CD4-positive, alpha-beta T cell (primary cell): ENCODE measurements at regions not wholly inside any gene's neighbourhood (a gene's known extent, or its start where the extent isn't known, plus 50 kb on each side); places are given as distances from the start of the nearest gene placed in this dataset.
A peak's percentile ranks its signal among the peaks of the same experiment; 100 is the strongest.

Experiments used
- ATAC-seq: fragments of 200-7000 bp; cut with Tn5 transposase; one replicate; pipeline ENCODE4 v1.10.0; 2022; ENCODE audit warnings: mild to moderate bottlenecking; ENCODE audit not compliant: poor library complexity
- CTCF ChIA-PET: fragments of 350-600 bp; sonication (Branson Sonifier 250); formaldehyde crosslinking; loops from one replicate; lab custom pipeline; 2021; ENCODE audit warnings: antibody characterized with exemption, inconsistent platforms; lab: Charles Lee
- POLR2A ChIA-PET: fragments of 350-600 bp; sonication (Branson Sonifier 250); formaldehyde crosslinking; loops from one replicate; lab custom pipeline; 2021; ENCODE audit warnings: antibody characterized with exemption, inconsistent platforms; lab: Charles Lee
- DNase-seq, 14 experiments: peaks; one replicate each; pipeline ENCODE4 v3.0.0-alpha.2; 2013 to 2020; ENCODE audit warnings: mixed read lengths in 2 of 14
- H3K27ac ChIP-seq, 2 donors: one replicate each; pipeline versions ENCODE4 v1.5.1 to v1.7.0; 2013; ENCODE audit warnings: low read length in 2 of 2, low read depth in 1 of 2, mild to moderate bottlenecking in 1 of 2
- H3K27me3 ChIP-seq, 2 experiments: 1 replicate in 1 of 2; 2 replicates in 1 of 2; pipeline versions ENCODE4 v1.6.1 to v1.7.0; 2013; ENCODE audit warnings: low read length in 2 of 2, control low read depth in 1 of 2, mild to moderate bottlenecking in 1 of 2, moderate library complexity in 1 of 2; ENCODE audit not compliant: insufficient read depth in 2 of 2, control insufficient read depth in 1 of 2
- H3K36me3 ChIP-seq: one replicate; pipeline ENCODE4 v1.6.1; 2013; ENCODE audit warnings: low read length, control low read depth; ENCODE audit not compliant: insufficient read depth
- H3K4me1 ChIP-seq: one replicate; pipeline ENCODE4 v1.6.1; 2013; ENCODE audit warnings: low read length, control low read depth; ENCODE audit not compliant: insufficient read depth
- H3K4me3 ChIP-seq: one replicate; pipeline ENCODE4 v1.5.1; 2013; ENCODE audit warnings: mild to moderate bottlenecking, low read length, moderate library complexity
- H3K9me3 ChIP-seq, 2 experiments: 1 replicate in 1 of 2; 2 replicates in 1 of 2; pipeline versions ENCODE4 v1.6.1 to v1.7.0; 2013; ENCODE audit warnings: low read length in 2 of 2, mild to moderate bottlenecking in 2 of 2, control low read depth in 1 of 2, moderate library complexity in 1 of 2; ENCODE audit not compliant: control insufficient read depth in 1 of 2, insufficient read depth in 1 of 2
- H3K27ac Mint-ChIP-seq: one replicate; pipeline ENCODE4 v1.8.0; 2020; ENCODE audit warnings: mixed read lengths
- H3K27me3 Mint-ChIP-seq: one replicate; pipeline ENCODE4 v1.8.0; 2021; ENCODE audit warnings: mixed read lengths
- H3K36me3 Mint-ChIP-seq: one replicate; pipeline ENCODE4 v1.8.0; 2021; ENCODE audit warnings: low read depth, mixed read lengths
- H3K4me1 Mint-ChIP-seq: one replicate; pipeline ENCODE4 v1.8.0; 2021; ENCODE audit warnings: low read depth, mixed read lengths
- H3K4me3 Mint-ChIP-seq: one replicate; pipeline ENCODE4 v1.8.0; 2020; ENCODE audit warnings: mild to moderate bottlenecking, mixed read lengths
- H3K9me3 Mint-ChIP-seq: one replicate; pipeline ENCODE4 v1.8.0; 2020; ENCODE audit warnings: mixed read lengths
- intact Hi-C, 2 experiments: fragments of 100-400 bp; cut with DNase I in 1 of 2; cut with micrococcal nuclease in 1 of 2; formaldehyde crosslinking; loops; one replicate each; pipeline versions ENCODE4 v1.15.1 to v1.9.0; 2023 to 2025; cut with DNase I, micrococcal nuclease
- TF ChIP-seq, protein P1 (sequence below): fragments of 200-600 bp; IDR thresholded peaks from one replicate; pipeline ENCODE4 v1.8.0; 2022; ENCODE audit warnings: antibody characterized with exemption, mild to moderate bottlenecking

DNA sequence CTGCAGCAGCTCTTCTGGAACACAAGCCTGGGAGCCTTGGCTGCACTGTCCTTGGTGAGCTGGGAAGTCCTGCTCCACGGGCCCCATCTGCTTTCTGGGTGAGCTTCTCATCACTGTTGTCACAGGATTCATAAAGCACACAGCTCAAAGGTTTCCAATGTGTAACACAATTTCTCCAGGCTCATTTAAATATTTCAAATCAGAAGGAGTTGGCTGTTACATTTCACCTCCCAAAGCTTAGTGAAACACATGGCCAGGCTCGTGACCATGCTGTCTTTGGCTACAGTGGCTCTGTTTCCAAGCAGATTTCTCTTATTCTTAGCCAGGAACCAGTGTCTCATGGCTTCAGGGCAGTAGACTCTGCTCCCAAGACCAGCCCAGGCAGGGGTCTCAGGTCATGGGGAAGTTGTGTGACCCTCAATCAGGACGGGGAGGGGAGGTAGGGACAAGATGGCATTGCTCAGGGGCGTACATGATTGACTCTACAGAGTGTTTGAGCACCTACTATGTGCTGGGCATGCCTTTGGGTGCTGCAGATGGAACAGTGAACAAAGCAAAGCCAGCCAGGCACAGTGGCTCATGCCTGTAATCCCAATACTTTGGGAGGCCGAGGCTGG is 353.0 kb downstream of the NPHP4 start:
- CTCF ChIA-PET: no interaction called here
- POLR2A ChIA-PET: no interaction called here
- H3K4me3 Mint-ChIP-seq: no peak overlapping the region

DNA sequence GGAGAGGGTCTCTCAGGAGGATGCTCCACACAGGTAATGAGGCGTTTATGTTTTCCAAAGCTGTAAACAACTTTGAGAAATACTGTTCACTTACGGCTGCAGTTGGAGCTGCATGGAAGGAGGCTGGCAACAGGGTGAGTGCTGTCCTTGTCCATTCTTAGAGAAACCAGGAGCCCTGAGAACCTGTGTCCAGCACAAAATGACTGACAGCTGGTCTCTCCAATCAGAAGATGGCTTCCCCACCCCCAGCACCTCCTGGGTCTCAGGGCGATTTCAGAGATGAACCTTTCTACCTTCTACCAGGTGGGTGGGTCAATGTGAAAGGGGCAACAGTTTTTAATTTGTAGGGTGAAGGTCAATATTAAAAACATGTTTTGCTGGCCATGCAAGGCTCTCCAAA is 353.6 kb downstream of the NPHP4 start:
- H3K27me3 ChIP-seq: peaks cover 4 to 23% of the 10 kb centered on the region in 2 experiments
- POLR2A ChIA-PET: no interaction called here
- no peaks in the 10 kb centered on the region for H3K9me3 ChIP-seq
- Mint-ChIP-seq H3K27ac (no peak overlapping the region), H3K9me3 (peaks cover 4% of the 10 kb centered on the region), H3K4me3 (no peak overlapping the region), H3K4me1 (no peaks in the 10 kb centered on the region), H3K36me3 (no peaks in the 10 kb centered on the region), H3K27me3 (peaks cover 50% of the 10 kb centered on the region)
- no peak overlapping the region for H3K4me3 ChIP-seq
- no peak overlapping the region for H3K27ac ChIP-seq
- no peaks in the 10 kb centered on the region for H3K4me1 ChIP-seq
- DNase-seq (no peak), ATAC-seq (no peak)
- CTCF ChIA-PET: no interaction called here
- TF ChIP-seq, protein P1, sequence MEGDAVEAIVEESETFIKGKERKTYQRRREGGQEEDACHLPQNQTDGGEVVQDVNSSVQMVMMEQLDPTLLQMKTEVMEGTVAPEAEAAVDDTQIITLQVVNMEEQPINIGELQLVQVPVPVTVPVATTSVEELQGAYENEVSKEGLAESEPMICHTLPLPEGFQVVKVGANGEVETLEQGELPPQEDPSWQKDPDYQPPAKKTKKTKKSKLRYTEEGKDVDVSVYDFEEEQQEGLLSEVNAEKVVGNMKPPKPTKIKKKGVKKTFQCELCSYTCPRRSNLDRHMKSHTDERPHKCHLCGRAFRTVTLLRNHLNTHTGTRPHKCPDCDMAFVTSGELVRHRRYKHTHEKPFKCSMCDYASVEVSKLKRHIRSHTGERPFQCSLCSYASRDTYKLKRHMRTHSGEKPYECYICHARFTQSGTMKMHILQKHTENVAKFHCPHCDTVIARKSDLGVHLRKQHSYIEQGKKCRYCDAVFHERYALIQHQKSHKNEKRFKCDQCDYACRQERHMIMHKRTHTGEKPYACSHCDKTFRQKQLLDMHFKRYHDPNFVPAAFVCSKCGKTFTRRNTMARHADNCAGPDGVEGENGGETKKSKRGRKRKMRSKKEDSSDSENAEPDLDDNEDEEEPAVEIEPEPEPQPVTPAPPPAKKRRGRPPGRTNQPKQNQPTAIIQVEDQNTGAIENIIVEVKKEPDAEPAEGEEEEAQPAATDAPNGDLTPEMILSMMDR: no peak
- no peaks in the 10 kb centered on the region for H3K36me3 ChIP-seq
- intact Hi-C loops: loop anchor here in 1 of 2 experiments (2.0 kb wide), 1 partner anchor 106 kb away; no protein-coding TSS in a partner anchor

More for the DNA sequence above, 353.0 kb downstream of the NPHP4 start:
- Mint-ChIP-seq H3K9me3 (peaks cover 4% of the 10 kb centered on the region), H3K27me3 (peaks cover 50% of the 10 kb centered on the region), H3K27ac (no peak overlapping the region), H3K4me1 (no peaks in the 10 kb centered on the region), H3K36me3 (no peaks in the 10 kb centered on the region)
- intact Hi-C loops: loop anchor here in 1 of 2 experiments (2.0 kb wide), 1 partner anchor 106 kb away; no protein-coding TSS in a partner anchor
- Histone ChIP-seq H3K27ac (no peak overlapping the region), H3K36me3 (no peaks in the 10 kb centered on the region), H3K27me3 (peaks cover 4 to 23% of the 10 kb centered on the region in 2 experiments), H3K4me1 (no peaks in the 10 kb centered on the region), H3K9me3 (no peaks in the 10 kb centered on the region), H3K4me3 (no peak overlapping the region)
- DNase-seq (no peak), ATAC-seq (no peak)
- TF ChIP-seq, protein P1: no peak

DNA sequence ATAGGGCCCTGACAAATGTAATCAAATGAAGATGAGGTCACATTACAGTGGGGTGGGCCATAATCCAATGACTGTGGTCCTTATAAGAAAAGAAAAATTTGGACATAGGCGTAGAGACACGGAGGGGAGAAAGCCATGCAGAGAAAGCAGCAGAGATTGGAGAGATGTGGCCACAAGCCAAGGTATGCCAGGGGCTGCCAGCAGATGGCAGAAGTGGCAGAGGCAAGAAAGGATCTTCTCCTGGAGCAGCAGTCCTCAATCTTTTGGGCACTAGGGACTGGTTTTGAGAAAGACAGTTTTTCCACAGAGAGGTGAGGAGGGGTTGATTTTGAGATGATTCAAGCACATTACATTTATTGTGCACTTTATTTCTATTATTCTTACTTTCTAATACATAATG is 355.1 kb downstream of the NPHP4 start:
- H3K4me3 Mint-ChIP-seq: no peak overlapping the region
- no peaks in the 10 kb centered on the region for H3K4me1 Mint-ChIP-seq
- no peak overlapping the region for H3K27ac ChIP-seq
- no peaks in the 10 kb centered on the region for H3K4me1 ChIP-seq
- no peak overlapping the region for H3K4me3 ChIP-seq
- TF ChIP-seq, protein P1: no peak
- H3K36me3 ChIP-seq: no peaks in the 10 kb centered on the region
- no peak overlapping the region for H3K27ac Mint-ChIP-seq
- no peaks in the 10 kb centered on the region for H3K9me3 ChIP-seq
- H3K27me3 ChIP-seq: peaks cover 4 to 23% of the 10 kb centered on the region in 2 experiments
- ChIA-PET CTCF (no interaction called here), POLR2A (no interaction called here)
- H3K27me3 Mint-ChIP-seq: peaks cover 43% of the 10 kb centered on the region
- no peaks in the 10 kb centered on the region for H3K36me3 Mint-ChIP-seq
- DNase-seq (peak in 6 of 14 experiments; percentile 6 to 45 (median 20)), ATAC-seq (no peak)
- peaks cover 4% of the 10 kb centered on the region for H3K9me3 Mint-ChIP-seq
- intact Hi-C loops: no loop called here
